PC-3 (cell line): ENCODE measurements at regions not wholly inside any gene's neighbourhood (a gene's known extent, or its start where the extent isn't known, plus 50 kb on each side); places are given as distances from the start of the nearest gene placed in this dataset.

Experiments used
- ATAC-seq: fragments of 200-7000 bp; cut with Tn5 transposase; 2 replicates; pipeline ENCODE4 v1.9.1; 2020; ENCODE audit warnings: mild to moderate bottlenecking, moderate library complexity
- BruUV-seq: library from RNA; stranded (reverse); fragments of 400-500 nt; replicated peaks from 2 replicates; lab custom pipeline; 2021; lab: Mats Ljungman, UMichigan
- CTCF ChIA-PET: fragments of 300-600 bp; sonication (Branson Sonifier 250); formaldehyde crosslinking; loops from one replicate; lab custom pipeline; 2022; ENCODE audit warnings: antibody characterized with exemption; lab: Charles Lee
- POLR2A ChIA-PET: fragments of 300-600 bp; sonication (Branson Sonifier 250); formaldehyde crosslinking; loops from one replicate; lab custom pipeline; 2022; ENCODE audit warnings: antibody characterized with exemption; ENCODE audit not compliant: unreplicated experiment; lab: Charles Lee
- DNase-seq: peaks from one replicate; pipeline ENCODE4 v3.0.0-alpha.2; 2015
- H2AFZ ChIP-seq: fragments of 300-600 bp; sonication (generic); 2 replicates; pipeline ENCODE4 v1.6.0; 2016; ENCODE audit warnings: antibody characterized with exemption, low read length
- H3F3A ChIP-seq: fragments of 300-600 bp; sonication (generic); one replicate; pipeline ENCODE4 v1.6.0; 2017; ENCODE audit warnings: antibody characterized with exemption, low read length, control low read depth, mild to moderate bottlenecking; ENCODE audit not compliant: unreplicated experiment
- H3K27ac ChIP-seq: fragments of 300-600 bp; sonication (generic); 2 replicates; pipeline ENCODE4 v1.5.1; 2016; ENCODE audit warnings: mild to moderate bottlenecking, low read length
- H3K27me3 ChIP-seq: fragments of 300-600 bp; sonication (generic); 2 replicates; pipeline ENCODE4 v1.6.1; 2016; ENCODE audit warnings: low read length, mixed read lengths
- H3K36me3 ChIP-seq: fragments of 300-600 bp; sonication (generic); 2 replicates; pipeline ENCODE4 v1.6.1; 2016; ENCODE audit warnings: low read depth, mixed run types, low read length, mixed read lengths
- H3K4me1 ChIP-seq: fragments of 300-600 bp; sonication (generic); 2 replicates; pipeline ENCODE4 v1.5.1; 2016; ENCODE audit warnings: low read length; ENCODE audit not compliant: insufficient read depth
- H3K4me2 ChIP-seq: fragments of 300-600 bp; sonication (generic); 2 replicates; pipeline ENCODE4 v1.6.0; 2016; ENCODE audit warnings: low read length
- H3K4me3 ChIP-seq: fragments of 300-600 bp; sonication (generic); 2 replicates; pipeline ENCODE4 v1.5.1; 2016; ENCODE audit warnings: mild to moderate bottlenecking, low read length, mixed read lengths
- H3K79me2 ChIP-seq: fragments of 300-600 bp; sonication (generic); 2 replicates; pipeline ENCODE4 v1.6.1; 2017; ENCODE audit warnings: low read length, mixed read lengths
- H3K9ac ChIP-seq: fragments of 300-600 bp; sonication (generic); 2 replicates; pipeline ENCODE4 v1.6.0; 2016; ENCODE audit warnings: mild to moderate bottlenecking, low read length
- H3K9me2 ChIP-seq: fragments of 300-600 bp; sonication (generic); replicated peaks from 2 replicates; pipeline ENCODE4 v1.6.1; 2016; ENCODE audit warnings: mixed run types, low read length, mixed read lengths
- H3K9me3 ChIP-seq: fragments of 300-600 bp; sonication (generic); 2 replicates; pipeline ENCODE4 v1.6.1; 2016; ENCODE audit warnings: low read length, mixed read lengths
- H4K20me1 ChIP-seq: fragments of 300-600 bp; sonication (generic); 2 replicates; pipeline ENCODE4 v1.6.1; 2016; ENCODE audit warnings: low read length, mixed read lengths
- EZH2 ChIP-seq: fragments of 300-600 bp; sonication (generic); IDR thresholded peaks from one replicate; pipeline ENCODE4 v1.6.1; 2017; ENCODE audit warnings: antibody characterized with exemption, mild to moderate bottlenecking, low read length; ENCODE audit not compliant: unreplicated experiment
- EZH2phosphoT487 ChIP-seq: fragments of 300-600 bp; sonication (generic); IDR thresholded peaks from 2 replicates; pipeline ENCODE4 v1.6.1; 2018; ENCODE audit warnings: mild to moderate bottlenecking, antibody characterized with exemption, low read length, borderline replicate concordance
- intact Hi-C: fragments of 100-400 bp; cut with micrococcal nuclease; formaldehyde crosslinking; loops from 2 replicates; pipeline ENCODE4 v1.9.0; 2023
- TF ChIP-seq, protein P1 (sequence below): fragments of 300-600 bp; sonication (generic); conservative IDR thresholded peaks from 2 replicates; pipeline ENCODE4 v1.5.1; 2017; ENCODE audit warnings: antibody characterized with exemption, low read depth, mild to moderate bottlenecking, low read length

DNA sequence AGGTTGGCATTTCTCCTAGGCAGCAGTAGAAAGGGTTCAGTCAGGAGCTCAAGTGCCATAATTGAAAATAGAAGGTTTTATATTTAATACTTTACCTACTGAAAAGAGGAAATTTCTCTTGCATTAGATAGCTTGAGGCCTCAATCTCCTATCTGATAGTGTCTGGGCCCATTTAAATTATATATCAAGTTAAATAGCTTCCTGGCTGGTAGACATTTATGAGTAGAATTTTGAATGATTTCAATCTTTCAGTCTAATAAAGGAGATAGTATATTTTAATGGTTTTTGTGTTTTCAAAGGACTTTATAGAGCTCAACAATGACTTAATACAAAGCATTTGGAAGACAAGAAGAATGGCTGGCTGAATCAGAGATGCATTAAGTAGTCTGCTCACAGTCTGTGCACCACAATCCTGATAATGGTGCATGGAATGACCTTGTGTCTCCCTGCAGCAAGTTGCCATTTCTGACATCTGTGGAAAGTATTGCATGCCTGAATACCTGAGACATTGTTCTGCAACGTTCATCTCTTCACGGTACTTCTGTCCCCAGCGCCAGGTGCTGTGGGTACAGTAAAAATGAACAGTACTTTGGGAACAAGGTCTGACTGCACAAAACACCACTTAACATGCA lies 974.1 kb downstream of the TMTC2 start:
- TF ChIP-seq, protein P1, sequence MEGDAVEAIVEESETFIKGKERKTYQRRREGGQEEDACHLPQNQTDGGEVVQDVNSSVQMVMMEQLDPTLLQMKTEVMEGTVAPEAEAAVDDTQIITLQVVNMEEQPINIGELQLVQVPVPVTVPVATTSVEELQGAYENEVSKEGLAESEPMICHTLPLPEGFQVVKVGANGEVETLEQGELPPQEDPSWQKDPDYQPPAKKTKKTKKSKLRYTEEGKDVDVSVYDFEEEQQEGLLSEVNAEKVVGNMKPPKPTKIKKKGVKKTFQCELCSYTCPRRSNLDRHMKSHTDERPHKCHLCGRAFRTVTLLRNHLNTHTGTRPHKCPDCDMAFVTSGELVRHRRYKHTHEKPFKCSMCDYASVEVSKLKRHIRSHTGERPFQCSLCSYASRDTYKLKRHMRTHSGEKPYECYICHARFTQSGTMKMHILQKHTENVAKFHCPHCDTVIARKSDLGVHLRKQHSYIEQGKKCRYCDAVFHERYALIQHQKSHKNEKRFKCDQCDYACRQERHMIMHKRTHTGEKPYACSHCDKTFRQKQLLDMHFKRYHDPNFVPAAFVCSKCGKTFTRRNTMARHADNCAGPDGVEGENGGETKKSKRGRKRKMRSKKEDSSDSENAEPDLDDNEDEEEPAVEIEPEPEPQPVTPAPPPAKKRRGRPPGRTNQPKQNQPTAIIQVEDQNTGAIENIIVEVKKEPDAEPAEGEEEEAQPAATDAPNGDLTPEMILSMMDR = no peak
- TF ChIP-seq EZH2phosphoT487 (no peak), EZH2 (no peak)
- ChIA-PET POLR2A (no interaction called here), CTCF (no interaction called here)
- no peaks in the 10 kb centered on the region for H3K9me3 ChIP-seq
- H3K4me3 ChIP-seq = no peak overlapping the region
- no peaks in the 10 kb centered on the region for H3K27me3 ChIP-seq
- no peak overlapping the region for H3K27ac ChIP-seq
- peaks cover 6% of the 10 kb centered on the region; the same call in 1 of the 2 replicates for H3K4me1 ChIP-seq
- H3K79me2 ChIP-seq = no peaks in the 10 kb centered on the region
- H3K9me2 ChIP-seq = no peaks in the 10 kb centered on the region
- no peak overlapping the region for H3K4me2 ChIP-seq
- intact Hi-C loops = no loop called here
- BruUV-seq = no TSS peak
- no peaks in the 10 kb centered on the region for H4K20me1 ChIP-seq
- no peaks in the 10 kb centered on the region for H3F3A ChIP-seq
- H3K9ac ChIP-seq = no peak overlapping the region
- no peak overlapping the region for H2AFZ ChIP-seq
- ATAC-seq (no peak), DNase-seq (no peak)
- H3K36me3 ChIP-seq = no peaks in the 10 kb centered on the region

DNA sequence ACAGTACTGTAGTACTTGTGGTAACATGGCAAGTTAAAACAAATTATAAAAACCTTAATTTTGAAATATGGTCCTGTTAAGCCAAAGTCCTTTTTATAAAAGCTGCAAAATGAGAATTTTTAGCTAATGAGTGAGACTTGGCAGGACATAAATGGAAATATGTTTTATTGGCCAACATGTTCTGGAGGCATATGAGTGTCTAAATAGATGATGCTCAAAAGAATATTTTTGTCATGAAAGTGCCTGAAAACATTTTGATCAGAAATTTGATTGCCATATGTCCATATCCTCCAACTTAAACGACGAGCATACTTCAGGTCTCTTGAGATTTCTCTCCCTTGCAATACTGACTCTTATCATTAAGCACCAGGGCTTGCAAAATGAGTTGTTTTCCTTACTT lies 972.6 kb downstream of the TMTC2 start:
- ChIA-PET POLR2A (no interaction called here), CTCF (no interaction called here)
- Histone ChIP-seq H3K9ac (no peak overlapping the region), H4K20me1 (no peaks in the 10 kb centered on the region), H3K9me3 (no peaks in the 10 kb centered on the region), H3K9me2 (no peaks in the 10 kb centered on the region), H3K4me2 (no peak overlapping the region), H3K79me2 (no peaks in the 10 kb centered on the region), H3K4me1 (peaks cover 6% of the 10 kb centered on the region; the same call in 1 of the 2 replicates), H3F3A (no peaks in the 10 kb centered on the region), H3K27me3 (no peaks in the 10 kb centered on the region), H2AFZ (no peak overlapping the region), H3K27ac (no peak overlapping the region), H3K4me3 (no peak overlapping the region), H3K36me3 (no peaks in the 10 kb centered on the region)
- BruUV-seq = no TSS peak
- TF ChIP-seq EZH2 = no peak
- TF ChIP-seq EZH2phosphoT487 = no peak
- TF ChIP-seq, protein P1 = no peak
- ATAC-seq = no peak
- intact Hi-C loops = no loop called here
- no peak for DNase-seq

GRCh38 chr12:83656004-83656403 lies 969.3 kb downstream of the TMTC2 start:
- H3K4me2 ChIP-seq = no peak overlapping the region
- ChIA-PET POLR2A (no interaction called here), CTCF (interaction anchor here (0.6 kb wide), 1 partner anchor 469 kb away, joined by 3 read pairs; no protein-coding TSS in a partner anchor)
- no peak overlapping the region for H3K4me3 ChIP-seq
- H3K9me3 ChIP-seq = no peaks in the 10 kb centered on the region
- ATAC-seq (peak; percentile 80), DNase-seq (peak; percentile 6)
- H3K36me3 ChIP-seq = no peaks in the 10 kb centered on the region
- intact Hi-C loops = no loop called here
- TF ChIP-seq, protein P1 = no peak
- TF ChIP-seq EZH2 = no peak
- no peak for TF ChIP-seq EZH2phosphoT487
- no peaks in the 10 kb centered on the region for H3F3A ChIP-seq
- H3K4me1 ChIP-seq = peaks cover 6% of the 10 kb centered on the region; the same call in 1 of the 2 replicates
- no peak overlapping the region for H2AFZ ChIP-seq
- no peaks in the 10 kb centered on the region for H3K9me2 ChIP-seq
- no peak overlapping the region for H3K27ac ChIP-seq
- H3K79me2 ChIP-seq = no peaks in the 10 kb centered on the region
- H3K9ac ChIP-seq = no peak overlapping the region
- no peaks in the 10 kb centered on the region for H4K20me1 ChIP-seq
- no TSS peak for BruUV-seq
- no peaks in the 10 kb centered on the region for H3K27me3 ChIP-seq
